Neural cell (in vitro differentiated cells): ENCODE measurements at regions not wholly inside any gene's neighbourhood (a gene's known extent, or its start where the extent isn't known, plus 50 kb on each side); places are given as distances from the start of the nearest gene placed in this dataset.

Experiments used
- H2AFZ ChIP-seq: fragments of 200-600, 300-800 bp; sonication (generic), shearing (Covaris generic); 2 replicates; pipeline ENCODE4 v1.6.0; 2014; ENCODE audit warnings: low read depth, mild to moderate bottlenecking, antibody characterized with exemption, low read length, moderate library complexity
- H3F3A ChIP-seq: fragments of 200-600 bp; shearing (Covaris generic); 2 replicates; pipeline ENCODE4 v1.6.1; 2016; ENCODE audit warnings: mild to moderate bottlenecking, moderate library complexity, mixed read lengths, antibody characterized with exemption, low read length; ENCODE audit not compliant: insufficient read depth, poor library complexity, severe bottlenecking
- H3K27ac ChIP-seq: fragments of 200-600, 300-800 bp; sonication (generic), shearing (Covaris generic); 2 replicates; pipeline ENCODE4 v1.5.1; 2014; ENCODE audit warnings: mild to moderate bottlenecking, low read length, moderate library complexity
- H3K27me3 ChIP-seq: fragments of 300-800, 200-600 bp; sonication (generic), shearing (Covaris generic); 2 replicates; pipeline ENCODE4 v1.6.0; 2014; ENCODE audit warnings: mild to moderate bottlenecking, low read depth, low read length, moderate library complexity; ENCODE audit not compliant: insufficient read depth
- H3K36me3 ChIP-seq: fragments of 300-800, 200-600 bp; sonication (generic), shearing (Covaris generic); 2 replicates; pipeline ENCODE4 v1.5.1; 2014; ENCODE audit warnings: mild to moderate bottlenecking, antibody characterized with exemption, low read length, moderate library complexity; ENCODE audit not compliant: insufficient read depth
- H3K4me2 ChIP-seq: fragments of 300-800, 200-600 bp; sonication (generic), shearing (Covaris generic); 2 replicates; pipeline ENCODE4 v1.6.0; 2014; ENCODE audit warnings: mild to moderate bottlenecking, low read length
- H3K4me3 ChIP-seq: fragments of 300-800, 200-600 bp; sonication (generic), shearing (Covaris generic); 2 replicates; pipeline ENCODE4 v1.5.1; 2014; ENCODE audit warnings: mild to moderate bottlenecking, low read length, moderate library complexity
- H3K79me2 ChIP-seq: fragments of 200-600 bp; shearing (Covaris generic); replicated peaks from 2 replicates; pipeline ENCODE4 v1.6.0; 2014; ENCODE audit warnings: mild to moderate bottlenecking, low read length, moderate library complexity; ENCODE audit not compliant: insufficient read depth
- H3K9ac ChIP-seq: fragments of 300-800, 200-600 bp; sonication (generic), shearing (Covaris generic); 2 replicates; pipeline ENCODE4 v1.6.1; 2016; ENCODE audit warnings: mild to moderate bottlenecking, low read length, mixed read lengths
- H3K9me2 ChIP-seq: fragments of 200-600 bp; shearing (Covaris generic); 2 replicates; pipeline ENCODE4 v1.6.1; 2016; ENCODE audit warnings: mild to moderate bottlenecking, low read length, mixed read lengths; ENCODE audit not compliant: insufficient read depth
- H3K9me3 ChIP-seq: fragments of 200-600, 300-800 bp; sonication (generic), shearing (Covaris generic); 2 replicates; pipeline ENCODE4 v1.6.1; 2016; ENCODE audit warnings: mild to moderate bottlenecking, mixed run types, low read length, moderate library complexity, mixed read lengths
- H4K20me1 ChIP-seq: fragments of 200-600 bp; shearing (Covaris generic); 2 replicates; pipeline ENCODE4 v1.6.1; 2016; ENCODE audit warnings: mild to moderate bottlenecking, mixed run types; ENCODE audit not compliant: insufficient read depth
- EP300 ChIP-seq: fragments of 450-650 bp; conservative IDR thresholded peaks from 2 replicates; pipeline ENCODE4 v1.6.1; 2014; ENCODE audit warnings: antibody characterized with exemption, mild to moderate bottlenecking, moderate library complexity; ENCODE audit not compliant: poor library complexity, severe bottlenecking
- EZH2 ChIP-seq: fragments of 200-600, 300-800 bp; shearing (Covaris generic), sonication (generic); IDR thresholded peaks from 2 replicates; pipeline ENCODE4 v1.6.1; 2014; ENCODE audit warnings: antibody characterized with exemption, low read length, borderline replicate concordance, mild to moderate bottlenecking; ENCODE audit not compliant: insufficient read depth, poor library complexity, severe bottlenecking
- MXI1 ChIP-seq: fragments of 450-650 bp; conservative IDR thresholded peaks from 2 replicates; pipeline ENCODE4 v1.6.1; 2014; ENCODE audit warnings: antibody characterized with exemption, mild to moderate bottlenecking; ENCODE audit not compliant: poor library complexity, severe bottlenecking
- POLR2AphosphoS5 ChIP-seq: IDR thresholded peaks from 2 replicates; pipeline ENCODE4 v1.6.1; 2012
- RAD21 ChIP-seq: fragments of 450-650 bp; conservative IDR thresholded peaks from 2 replicates; pipeline ENCODE4 v1.6.1; 2014; ENCODE audit warnings: antibody characterized with exemption, mild to moderate bottlenecking, moderate library complexity
- SMC3 ChIP-seq: fragments of 450-650 bp; conservative IDR thresholded peaks from 2 replicates; pipeline ENCODE4 v1.6.1; 2014; ENCODE audit warnings: antibody characterized with exemption, mild to moderate bottlenecking, moderate library complexity; ENCODE audit not compliant: poor library complexity
- TAF1 ChIP-seq: IDR thresholded peaks from 2 replicates; pipeline ENCODE4 v1.6.1; 2012; ENCODE audit warnings: low read depth
- TF ChIP-seq, protein P1 (sequence below): IDR thresholded peaks from 2 replicates; pipeline ENCODE4 v1.6.1; 2012; ENCODE audit warnings: borderline replicate concordance
- TF ChIP-seq, protein P2 (sequence below): fragments of 450-650 bp; IDR thresholded peaks from 2 replicates; pipeline ENCODE4 v1.5.1; 2014; ENCODE audit warnings: antibody characterized with exemption, mild to moderate bottlenecking, moderate library complexity; ENCODE audit not compliant: poor library complexity, severe bottlenecking

GRCh38 chr7:149565096-149565382 is 67.4 kb upstream of the ZNF746 start:
- Histone ChIP-seq H3K9me3 (no peaks in the 10 kb centered on the region), H3F3A (no peaks in the 10 kb centered on the region), H3K27ac (no peak overlapping the region), H4K20me1 (no peaks in the 10 kb centered on the region), H3K4me3 (no peak overlapping the region), H2AFZ (no peak overlapping the region), H3K27me3 (no peaks in the 10 kb centered on the region), H3K4me2 (no peak overlapping the region), H3K9ac (no peak overlapping the region), H3K9me2 (no peaks in the 10 kb centered on the region), H3K36me3 (peaks cover 9% of the 10 kb centered on the region), H3K79me2 (peaks cover 4% of the 10 kb centered on the region)
- TF ChIP-seq RAD21 (no peak), MXI1 (no peak), EZH2 (no peak), SMC3 (no peak), EP300 (no peak), TAF1 (no peak), POLR2AphosphoS5 (no peak)
- TF ChIP-seq, protein P1, sequence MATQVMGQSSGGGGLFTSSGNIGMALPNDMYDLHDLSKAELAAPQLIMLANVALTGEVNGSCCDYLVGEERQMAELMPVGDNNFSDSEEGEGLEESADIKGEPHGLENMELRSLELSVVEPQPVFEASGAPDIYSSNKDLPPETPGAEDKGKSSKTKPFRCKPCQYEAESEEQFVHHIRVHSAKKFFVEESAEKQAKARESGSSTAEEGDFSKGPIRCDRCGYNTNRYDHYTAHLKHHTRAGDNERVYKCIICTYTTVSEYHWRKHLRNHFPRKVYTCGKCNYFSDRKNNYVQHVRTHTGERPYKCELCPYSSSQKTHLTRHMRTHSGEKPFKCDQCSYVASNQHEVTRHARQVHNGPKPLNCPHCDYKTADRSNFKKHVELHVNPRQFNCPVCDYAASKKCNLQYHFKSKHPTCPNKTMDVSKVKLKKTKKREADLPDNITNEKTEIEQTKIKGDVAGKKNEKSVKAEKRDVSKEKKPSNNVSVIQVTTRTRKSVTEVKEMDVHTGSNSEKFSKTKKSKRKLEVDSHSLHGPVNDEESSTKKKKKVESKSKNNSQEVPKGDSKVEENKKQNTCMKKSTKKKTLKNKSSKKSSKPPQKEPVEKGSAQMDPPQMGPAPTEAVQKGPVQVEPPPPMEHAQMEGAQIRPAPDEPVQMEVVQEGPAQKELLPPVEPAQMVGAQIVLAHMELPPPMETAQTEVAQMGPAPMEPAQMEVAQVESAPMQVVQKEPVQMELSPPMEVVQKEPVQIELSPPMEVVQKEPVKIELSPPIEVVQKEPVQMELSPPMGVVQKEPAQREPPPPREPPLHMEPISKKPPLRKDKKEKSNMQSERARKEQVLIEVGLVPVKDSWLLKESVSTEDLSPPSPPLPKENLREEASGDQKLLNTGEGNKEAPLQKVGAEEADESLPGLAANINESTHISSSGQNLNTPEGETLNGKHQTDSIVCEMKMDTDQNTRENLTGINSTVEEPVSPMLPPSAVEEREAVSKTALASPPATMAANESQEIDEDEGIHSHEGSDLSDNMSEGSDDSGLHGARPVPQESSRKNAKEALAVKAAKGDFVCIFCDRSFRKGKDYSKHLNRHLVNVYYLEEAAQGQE, result no peak
- TF ChIP-seq, protein P2, sequence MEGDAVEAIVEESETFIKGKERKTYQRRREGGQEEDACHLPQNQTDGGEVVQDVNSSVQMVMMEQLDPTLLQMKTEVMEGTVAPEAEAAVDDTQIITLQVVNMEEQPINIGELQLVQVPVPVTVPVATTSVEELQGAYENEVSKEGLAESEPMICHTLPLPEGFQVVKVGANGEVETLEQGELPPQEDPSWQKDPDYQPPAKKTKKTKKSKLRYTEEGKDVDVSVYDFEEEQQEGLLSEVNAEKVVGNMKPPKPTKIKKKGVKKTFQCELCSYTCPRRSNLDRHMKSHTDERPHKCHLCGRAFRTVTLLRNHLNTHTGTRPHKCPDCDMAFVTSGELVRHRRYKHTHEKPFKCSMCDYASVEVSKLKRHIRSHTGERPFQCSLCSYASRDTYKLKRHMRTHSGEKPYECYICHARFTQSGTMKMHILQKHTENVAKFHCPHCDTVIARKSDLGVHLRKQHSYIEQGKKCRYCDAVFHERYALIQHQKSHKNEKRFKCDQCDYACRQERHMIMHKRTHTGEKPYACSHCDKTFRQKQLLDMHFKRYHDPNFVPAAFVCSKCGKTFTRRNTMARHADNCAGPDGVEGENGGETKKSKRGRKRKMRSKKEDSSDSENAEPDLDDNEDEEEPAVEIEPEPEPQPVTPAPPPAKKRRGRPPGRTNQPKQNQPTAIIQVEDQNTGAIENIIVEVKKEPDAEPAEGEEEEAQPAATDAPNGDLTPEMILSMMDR, result no peak

GRCh38 chr7:149564340-149565095 is 66.9 kb upstream of the ZNF746 start:
- Histone ChIP-seq H3K79me2 (peaks cover 4% of the 10 kb centered on the region), H3K9me3 (no peaks in the 10 kb centered on the region), H3K27me3 (no peaks in the 10 kb centered on the region), H3K4me2 (no peak overlapping the region), H3K4me3 (no peak overlapping the region), H3K27ac (no peak overlapping the region), H3K9ac (no peak overlapping the region), H3K9me2 (no peaks in the 10 kb centered on the region), H3K36me3 (peaks cover 9% of the 10 kb centered on the region), H3F3A (no peaks in the 10 kb centered on the region), H4K20me1 (no peaks in the 10 kb centered on the region), H2AFZ (no peak overlapping the region)
- TF ChIP-seq, protein P2, result no peak
- no peak for TF ChIP-seq TAF1
- TF ChIP-seq EZH2, result no peak
- no peak for TF ChIP-seq RAD21
- TF ChIP-seq POLR2AphosphoS5, result no peak
- TF ChIP-seq EP300, result no peak
- no peak for TF ChIP-seq MXI1
- TF ChIP-seq, protein P1, result no peak
- TF ChIP-seq SMC3, result no peak
